H1 (cell line): ENCODE measurements at regions not wholly inside any gene's neighbourhood (a gene's known extent, or its start where the extent isn't known, plus 50 kb on each side); places are given as distances from the start of the nearest gene placed in this dataset.

Experiments used
- CTCF ChIA-PET: fragments of 300-600 bp; sonication (Branson Sonifier 250); formaldehyde crosslinking; loops from one replicate; lab custom pipeline; 2021; ENCODE audit not compliant: partially characterized antibody; lab: Charles Lee
- POLR2A ChIA-PET: fragments of 300-600 bp; sonication (Branson Sonifier 250); formaldehyde crosslinking; loops from one replicate; lab custom pipeline; 2021; ENCODE audit warnings: inconsistent platforms; ENCODE audit not compliant: partially characterized antibody; lab: Charles Lee
- DNase-seq, 2 experiments: peaks; one replicate each; pipeline versions ENCODE4 v3.0.0 to v3.0.0-alpha.2; 2010 to 2022; ENCODE audit warnings: low spot score in 2 of 2, low read depth in 1 of 2, mixed read lengths in 1 of 2
- FAIRE-seq: peaks from 2 replicates; lab custom pipeline; 2011; peaks lifted over from hg19 to GRCh38; lab: Jason Lieb, UNC
- H2AFZ ChIP-seq: 2 replicates; pipeline ENCODE4 v1.8.1; 2012; ENCODE audit warnings: low read length, inconsistent platforms
- H2AK5ac ChIP-seq: 2 replicates; pipeline ENCODE4 v1.6.1; 2013; ENCODE audit warnings: low read depth, low read length
- H2BK120ac ChIP-seq: replicated peaks from 2 replicates; pipeline ENCODE3; 2013; ENCODE audit warnings: low read depth, low read length, inconsistent platforms
- H2BK12ac ChIP-seq: 2 replicates; pipeline ENCODE4 v1.6.1; 2013; ENCODE audit warnings: low read depth, low read length
- H2BK15ac ChIP-seq: 2 replicates; pipeline ENCODE4 v1.6.1; 2013; ENCODE audit warnings: low read length
- H2BK20ac ChIP-seq: 2 replicates; pipeline ENCODE4 v1.6.1; 2013; ENCODE audit warnings: low read length
- H2BK5ac ChIP-seq: 2 replicates; pipeline ENCODE4 v1.6.1; 2013; ENCODE audit warnings: low read depth, low read length
- H3K14ac ChIP-seq: 2 replicates; pipeline ENCODE4 v1.6.1; 2013; ENCODE audit warnings: inconsistent platforms; ENCODE audit not compliant: insufficient read length
- H3K18ac ChIP-seq: 2 replicates; pipeline ENCODE4 v1.6.1; 2013; ENCODE audit warnings: low read length; ENCODE audit errors: extremely low read depth
- H3K23ac ChIP-seq: 2 replicates; pipeline ENCODE4 v1.6.1; 2013; ENCODE audit warnings: inconsistent platforms; ENCODE audit not compliant: insufficient read length
- H3K23me2 ChIP-seq: 2 replicates; pipeline ENCODE4 v1.6.1; 2013; ENCODE audit warnings: low read depth, low read length
- H3K27ac ChIP-seq: 2 replicates; pipeline ENCODE4 v1.6.1; 2011; ENCODE audit warnings: low read depth, low read length, inconsistent platforms
- H3K27me3 ChIP-seq, 4 experiments: replicated peaks in 1 of 4; 1 replicate in 1 of 4; 2 replicates in 3 of 4; pipeline versions ENCODE4 v1.6.1 to v1.8.1; 2011 to 2013; ENCODE audit warnings: low read length in 3 of 4, mild to moderate bottlenecking in 3 of 4, inconsistent platforms in 2 of 4, mixed read lengths in 2 of 4, moderate library complexity in 1 of 4; ENCODE audit not compliant: control insufficient read depth in 3 of 4, insufficient read depth in 3 of 4; ENCODE audit errors: extremely low read depth in 1 of 4
- H3K36me3 ChIP-seq, 4 experiments: 2 replicates each; pipeline versions ENCODE4 v1.6.1 to v1.8.1; 2011 to 2013; ENCODE audit warnings: mild to moderate bottlenecking in 4 of 4, low read length in 3 of 4, moderate library complexity in 2 of 4, control low read depth in 1 of 4, inconsistent platforms in 1 of 4; ENCODE audit not compliant: insufficient read depth in 4 of 4, control insufficient read depth in 2 of 4
- H3K4ac ChIP-seq: replicated peaks from 2 replicates; pipeline ENCODE3; 2013; ENCODE audit warnings: low read length, low read depth, mixed read lengths, inconsistent platforms; ENCODE audit not compliant: insufficient read length
- H3K4me1 ChIP-seq, 4 experiments: replicated peaks in 1 of 4; 1 replicate in 1 of 4; 2 replicates in 3 of 4; pipeline versions ENCODE4 v1.6.1 to v1.8.1; 2011 to 2013; ENCODE audit warnings: low read length in 3 of 4, inconsistent platforms in 2 of 4, mixed read lengths in 1 of 4; ENCODE audit not compliant: insufficient read depth in 4 of 4, control insufficient read depth in 3 of 4
- H3K4me2 ChIP-seq, 2 experiments: 2 replicates each; pipeline versions ENCODE4 v1.6.1 to v1.8.1; 2011 to 2013; ENCODE audit warnings: low read depth in 2 of 2, low read length in 2 of 2, control low read depth in 1 of 2, inconsistent platforms in 1 of 2, mild to moderate bottlenecking in 1 of 2; ENCODE audit not compliant: insufficient read depth in 1 of 2
- H3K4me3 ChIP-seq, 4 experiments: fragments of 200-600, 300-600 bp in 1 of 4; sonication (generic), shearing (Covaris generic), sonication (Bioruptor Twin) in 1 of 4; 2 replicates each; pipeline versions ENCODE4 v1.5.1 to v1.8.1; 2011 to 2016; ENCODE audit warnings: low read length in 4 of 4, low read depth in 3 of 4, control low read depth in 2 of 4, inconsistent platforms in 2 of 4, mild to moderate bottlenecking in 2 of 4, mixed read lengths in 1 of 4, moderate library complexity in 1 of 4; ENCODE audit not compliant: insufficient read depth in 2 of 4; ENCODE audit errors: extremely low read depth in 1 of 4
- H3K56ac ChIP-seq: replicated peaks from 2 replicates; pipeline ENCODE3; 2013; ENCODE audit warnings: low read depth, mild to moderate bottlenecking, mixed read lengths, low read length, inconsistent platforms; ENCODE audit not compliant: insufficient read length
- H3K79me1 ChIP-seq: 2 replicates; pipeline ENCODE4 v1.6.1; 2013; ENCODE audit warnings: low read depth, low read length, control low read depth
- H3K79me2 ChIP-seq, 2 experiments: 2 replicates each; pipeline versions ENCODE4 v1.6.1 to v1.8.1; 2012 to 2013; ENCODE audit warnings: low read length in 2 of 2, mild to moderate bottlenecking in 2 of 2, inconsistent platforms in 1 of 2; ENCODE audit not compliant: insufficient read depth in 2 of 2, control insufficient read depth in 1 of 2
- H3K9ac ChIP-seq, 4 experiments: replicated peaks in 1 of 4; 1 replicate in 1 of 4; 2 replicates in 3 of 4; pipeline versions ENCODE4 v1.6.1 to v1.8.1; 2011 to 2013; ENCODE audit warnings: low read depth in 3 of 4, low read length in 3 of 4, control low read depth in 2 of 4, mild to moderate bottlenecking in 2 of 4, moderate library complexity in 2 of 4, inconsistent platforms in 1 of 4; ENCODE audit errors: extremely low read depth in 1 of 4
- H3K9me3 ChIP-seq, 2 experiments: 2 replicates each; pipeline versions ENCODE4 v1.6.1 to v1.8.1; 2012 to 2013; ENCODE audit warnings: mild to moderate bottlenecking in 2 of 2, moderate library complexity in 2 of 2, control low read depth in 1 of 2, inconsistent platforms in 1 of 2, low read depth in 1 of 2, low read length in 1 of 2, mixed read lengths in 1 of 2; ENCODE audit not compliant: insufficient read depth in 2 of 2
- H4K20me1 ChIP-seq, 2 experiments: replicated peaks in 1 of 2; 2 replicates each; pipeline versions ENCODE3 to v1.8.1; 2011 to 2013; ENCODE audit warnings: inconsistent platforms in 2 of 2, low read length in 2 of 2, mild to moderate bottlenecking in 1 of 2; ENCODE audit not compliant: insufficient read depth in 2 of 2, control insufficient read depth in 1 of 2
- H4K5ac ChIP-seq: 2 replicates; pipeline ENCODE4 v1.6.1; 2013; ENCODE audit warnings: low read length, low read depth, mixed read lengths, inconsistent platforms; ENCODE audit not compliant: insufficient read length
- H4K8ac ChIP-seq: 2 replicates; pipeline ENCODE4 v1.8.0; 2013; ENCODE audit warnings: mild to moderate bottlenecking, moderate library complexity, low read length, inconsistent platforms; ENCODE audit not compliant: insufficient read depth; ENCODE audit errors: extremely low read depth
- H4K91ac ChIP-seq: replicated peaks from 2 replicates; pipeline ENCODE3; 2013; ENCODE audit warnings: low read length, mixed read lengths, inconsistent platforms; ENCODE audit not compliant: insufficient read length
- ATF2 ChIP-seq: IDR thresholded peaks from 2 replicates; pipeline ENCODE4 v1.6.1; 2012; ENCODE audit warnings: low read length, inconsistent platforms
- BACH1 ChIP-seq: IDR thresholded peaks from 2 replicates; pipeline ENCODE4 v1.6.1; 2012; ENCODE audit warnings: low read length, improper control_type of control experiment
- CTCF ChIP-seq, 3 experiments: IDR thresholded peaks; 1 replicate in 2 of 3; 2 replicates in 1 of 3; pipeline versions ENCODE4 v1.5.1 to v1.6.1; 2011; ENCODE audit warnings: low read length in 3 of 3, mild to moderate bottlenecking in 3 of 3, inconsistent platforms in 2 of 3, low read depth in 1 of 3, moderate library complexity in 1 of 3; ENCODE audit not compliant: insufficient read depth in 1 of 3; ENCODE audit errors: control extremely low read depth in 1 of 3
- JUND ChIP-seq: IDR thresholded peaks from 2 replicates; pipeline ENCODE4 v1.6.1; 2011; ENCODE audit warnings: mild to moderate bottlenecking, improper control_type of control experiment, low read length
- KDM4A ChIP-seq: IDR thresholded peaks from one replicate; pipeline ENCODE4 v1.7.1; 2012; ENCODE audit warnings: low read depth, mild to moderate bottlenecking, moderate library complexity, low read length, inconsistent platforms; ENCODE audit not compliant: severe bottlenecking
- KDM5A ChIP-seq: fragments of 200-600 bp; IDR thresholded peaks from 2 replicates; pipeline ENCODE4 v1.7.1; 2012; ENCODE audit warnings: mild to moderate bottlenecking, low read length, inconsistent platforms, mixed read lengths
- NRF1 ChIP-seq: IDR thresholded peaks from 2 replicates; pipeline ENCODE4 v1.6.1; 2011; ENCODE audit warnings: mild to moderate bottlenecking, low read depth, low read length, improper control_type of control experiment
- PHF8 ChIP-seq: fragments of 200-600 bp; sonication (generic); conservative IDR thresholded peaks from 2 replicates; pipeline ENCODE4 v1.7.1; 2012; ENCODE audit warnings: low read depth, mild to moderate bottlenecking, inconsistent platforms, low read length, moderate library complexity
- POLR2AphosphoS5 ChIP-seq: IDR thresholded peaks from 2 replicates; pipeline ENCODE4 v1.6.1; 2011; ENCODE audit warnings: low read depth, low read length
- RBBP5 ChIP-seq: IDR thresholded peaks from 2 replicates; pipeline ENCODE4 v1.7.1; 2012; ENCODE audit warnings: low read depth, mild to moderate bottlenecking, inconsistent platforms, low read length, moderate library complexity, borderline replicate concordance
- TAF7 ChIP-seq: optimal IDR thresholded peaks from 2 replicates; pipeline ENCODE3; 2011; ENCODE audit warnings: low read depth, mild to moderate bottlenecking, inconsistent platforms, low read length, moderate library complexity, borderline replicate concordance
- YY1 ChIP-seq: IDR thresholded peaks from 2 replicates; pipeline ENCODE4 v1.6.1; 2011; ENCODE audit warnings: low read depth, mild to moderate bottlenecking, low read length

- Histone ChIP-seq H3K4ac (no peak overlapping the region), H3K27me3 (no peaks in the 10 kb centered on the region), H3K9me3 (peaks cover 11 to 12% of the 10 kb centered on the region in 2 experiments; a peak in 3 of 4 replicates), H4K91ac (no peak overlapping the region), H3K36me3 (no peaks in the 10 kb centered on the region; a peak in 1 of 8 replicates), H2AFZ (no peak overlapping the region), H2BK5ac (no peak overlapping the region), H4K5ac (no peak overlapping the region), H3K14ac (no peak overlapping the region), H3K9ac (no peak overlapping the region), H2BK12ac (no peak overlapping the region), H3K4me1 (peaks cover 0 to 10% (median 0%) of the 10 kb centered on the region in 4 experiments; a peak in 1 of 7 replicates), H3K79me2 (no peaks in the 10 kb centered on the region), H3K27ac (no peak overlapping the region), H3K4me3 (no peak overlapping the region), H4K8ac (no peak overlapping the region), H2BK15ac (no peak overlapping the region), H2AK5ac (no peak overlapping the region), H3K23me2 (no peaks in the 10 kb centered on the region; the same call in 1 of the 2 replicates), H3K4me2 (no peak overlapping the region), H3K56ac (no peak overlapping the region), H3K18ac (no peak overlapping the region), H4K20me1 (no peaks in the 10 kb centered on the region), H2BK120ac (no peak overlapping the region), H3K79me1 (no peaks in the 10 kb centered on the region), H3K23ac (no peak overlapping the region), H2BK20ac (no peak overlapping the region)
- DNase-seq (no peak), FAIRE-seq (no peak)
- POLR2A ChIA-PET, result no interaction called here
- CTCF ChIA-PET, result no interaction called here
- no peak for TF ChIP-seq JUND
- no peak for TF ChIP-seq KDM5A
- TF ChIP-seq NRF1, result no peak
- TF ChIP-seq ATF2, result no peak
- TF ChIP-seq YY1, result no peak
- no peak for TF ChIP-seq BACH1
- no peak for TF ChIP-seq CTCF (IDR thresholded peaks at IDR 0.05; ENCODE audit: control extremely low read depth in 1 of 3, insufficient read depth in 1 of 3, low read depth in 1 of 3, low read length in 3 of 3)
- TF ChIP-seq PHF8, result no peak
- TF ChIP-seq KDM4A, result no peak
- no peak for TF ChIP-seq TAF7
- no peak for TF ChIP-seq RBBP5
- TF ChIP-seq POLR2AphosphoS5, result no peak
Measured at GRCh38 chr5:108524564-108524963, 142.7 kb upstream of the FBXL17 start.
